ENCODE measurements at regions not wholly inside any gene's neighbourhood (a gene's known extent, or its start where the extent isn't known, plus 50 kb on each side); places are given as distances from the start of the nearest gene placed in this dataset.

- no TSS peak for BruUV-seq (replicated peaks)
- ChIA-PET CTCF (ENCODE audit: unreplicated experiment) (no interaction called here), POLR2A (interaction anchor here (0.6 kb wide), 1 partner anchor 77 kb away, joined by 3 read pairs; no protein-coding TSS in a partner anchor)
- no peaks in the 10 kb centered on the region for H3K79me2 ChIP-seq (ENCODE audit: insufficient read depth, low read depth, low read length)
- H3K4me3 ChIP-seq (ENCODE audit: low read depth, low read length, poor library complexity, severe bottlenecking): no peak overlapping the region
- no peak overlapping the region for H3K4me2 ChIP-seq (ENCODE audit: low read length)
- H2AFZ ChIP-seq (ENCODE audit: low read length): no peak overlapping the region
- no peak for DNase-seq (ENCODE audit: low spot score)
- H3K4me1 ChIP-seq (ENCODE audit: insufficient read depth, low read length, poor library complexity, severe bottlenecking): no peaks in the 10 kb centered on the region
- H3K36me3 ChIP-seq (ENCODE audit: insufficient read depth, low read length): no peaks in the 10 kb centered on the region
- no peaks in the 10 kb centered on the region for H3K9me2 ChIP-seq (ENCODE audit: insufficient read depth, low read length)
- H4K20me1 ChIP-seq (ENCODE audit: insufficient read depth, low read length): no peaks in the 10 kb centered on the region
- no peaks in the 10 kb centered on the region for H3K9me3 ChIP-seq (ENCODE audit: low read length)
- TF ChIP-seq EZH2phosphoT487 (IDR thresholded peaks at IDR 0.05; ENCODE audit: borderline replicate concordance, low read depth, low read length) (no peak), CTCF (conservative IDR thresholded peaks at IDR 0.05; ENCODE audit: low read length) (no peak)
- H3K27ac ChIP-seq (ENCODE audit: low read depth, low read length, poor library complexity, severe bottlenecking): no peak overlapping the region
- intact Hi-C loops (cut with micrococcal nuclease; ENCODE audit: unreplicated experiment): no loop called here
Observed at GRCh38 chr15:69561071-69561784, 108.6 kb downstream of the RPLP1 start.

- no peak overlapping the region for H3K27ac ChIP-seq (ENCODE audit: low read depth, low read length, poor library complexity, severe bottlenecking)
- H3K4me2 ChIP-seq (ENCODE audit: low read length): no peak overlapping the region
- H4K20me1 ChIP-seq (ENCODE audit: insufficient read depth, low read length): no peaks in the 10 kb centered on the region
- no peaks in the 10 kb centered on the region for H3K36me3 ChIP-seq (ENCODE audit: insufficient read depth, low read length)
- TF ChIP-seq CTCF (conservative IDR thresholded peaks at IDR 0.05; ENCODE audit: low read length) (no peak), EZH2phosphoT487 (IDR thresholded peaks at IDR 0.05; ENCODE audit: borderline replicate concordance, low read depth, low read length) (no peak)
- intact Hi-C loops (cut with micrococcal nuclease; ENCODE audit: unreplicated experiment): no loop called here
- no peaks in the 10 kb centered on the region for H3K79me2 ChIP-seq (ENCODE audit: insufficient read depth, low read depth, low read length)
- DNase-seq (ENCODE audit: low spot score): no peak
- H3K9me2 ChIP-seq (ENCODE audit: insufficient read depth, low read length): no peaks in the 10 kb centered on the region
- no peak overlapping the region for H3K4me3 ChIP-seq (ENCODE audit: low read depth, low read length, poor library complexity, severe bottlenecking)
- POLR2A ChIA-PET: interaction anchor here (0.6 kb wide), 2 partner anchors 59 to 127 kb away, joined by 3 to 5 read pairs; no protein-coding TSS in a partner anchor
- CTCF ChIA-PET (ENCODE audit: unreplicated experiment): no interaction called here
- H3K4me1 ChIP-seq (ENCODE audit: insufficient read depth, low read length, poor library complexity, severe bottlenecking): no peaks in the 10 kb centered on the region
- H2AFZ ChIP-seq (ENCODE audit: low read length): no peak overlapping the region
- no TSS peak for BruUV-seq (replicated peaks)
- no peaks in the 10 kb centered on the region for H3K9me3 ChIP-seq (ENCODE audit: low read length)
Observed at GRCh38 chr15:69562116-69562515, 109.5 kb downstream of the RPLP1 start.

GRCh38 chr15:69562564-69562963 lies 109.9 kb downstream of the RPLP1 start:
- Histone ChIP-seq H3K9me3 (ENCODE audit: low read length) (no peaks in the 10 kb centered on the region), H3K4me1 (ENCODE audit: insufficient read depth, low read length, poor library complexity, severe bottlenecking) (no peaks in the 10 kb centered on the region), H3K79me2 (ENCODE audit: insufficient read depth, low read depth, low read length) (no peaks in the 10 kb centered on the region), H2AFZ (ENCODE audit: low read length) (no peak overlapping the region), H3K27ac (ENCODE audit: low read depth, low read length, poor library complexity, severe bottlenecking) (no peak overlapping the region), H4K20me1 (ENCODE audit: insufficient read depth, low read length) (no peaks in the 10 kb centered on the region), H3K9me2 (ENCODE audit: insufficient read depth, low read length) (no peaks in the 10 kb centered on the region), H3K4me3 (ENCODE audit: low read depth, low read length, poor library complexity, severe bottlenecking) (no peak overlapping the region), H3K4me2 (ENCODE audit: low read length) (no peak overlapping the region), H3K36me3 (ENCODE audit: insufficient read depth, low read length) (no peaks in the 10 kb centered on the region)
- ChIA-PET POLR2A (interaction anchor here (0.6 to 1.1 kb wide), 3 partner anchors 20 to 126 kb away, joined by 3 to 5 read pairs (median 3); no protein-coding TSS in a partner anchor), CTCF (ENCODE audit: unreplicated experiment) (no interaction called here)
- no peak for DNase-seq (ENCODE audit: low spot score)
- intact Hi-C loops (cut with micrococcal nuclease; ENCODE audit: unreplicated experiment): no loop called here
- no TSS peak for BruUV-seq (replicated peaks)
- TF ChIP-seq EZH2phosphoT487 (IDR thresholded peaks at IDR 0.05; ENCODE audit: borderline replicate concordance, low read depth, low read length) (no peak), CTCF (conservative IDR thresholded peaks at IDR 0.05; ENCODE audit: low read length) (no peak)
